ENCODE measurements at regions not wholly inside any gene's neighbourhood (a gene's known extent, or its start where the extent isn't known, plus 50 kb on each side); places are given as distances from the start of the nearest gene placed in this dataset.

DNA sequence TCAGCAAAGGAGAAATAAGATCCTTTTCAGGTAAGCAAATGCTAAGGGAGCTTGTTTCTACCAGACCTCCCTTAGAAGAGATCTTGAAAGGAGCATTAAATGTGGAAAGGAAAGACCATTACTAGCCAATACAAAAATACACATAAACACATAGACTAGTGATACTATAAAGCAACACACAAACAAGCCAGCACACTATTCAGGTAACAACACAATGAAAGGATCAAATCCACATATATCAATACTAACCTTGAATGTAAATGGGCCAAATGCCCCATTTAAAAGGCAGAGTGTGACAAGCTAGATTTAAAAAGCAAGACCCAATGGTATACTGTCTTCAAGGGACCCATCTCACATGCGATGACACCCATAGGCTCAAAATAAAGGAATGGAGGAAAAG lies 317.6 kb downstream of the TBL1XR1 start:
- Mint-ChIP-seq H3K9me3 (peaks cover 2% of the 10 kb centered on the region), H3K36me3 (ENCODE audit: low read depth) (no peaks in the 10 kb centered on the region), H3K4me3 (no peak overlapping the region), H3K4me1 (no peaks in the 10 kb centered on the region), H3K27me3 (peaks cover 5% of the 10 kb centered on the region), H3K27ac (no peak overlapping the region)
- ChIA-PET CTCF (no interaction called here), POLR2A (no interaction called here)
- DNase-seq, result no peak

DNA sequence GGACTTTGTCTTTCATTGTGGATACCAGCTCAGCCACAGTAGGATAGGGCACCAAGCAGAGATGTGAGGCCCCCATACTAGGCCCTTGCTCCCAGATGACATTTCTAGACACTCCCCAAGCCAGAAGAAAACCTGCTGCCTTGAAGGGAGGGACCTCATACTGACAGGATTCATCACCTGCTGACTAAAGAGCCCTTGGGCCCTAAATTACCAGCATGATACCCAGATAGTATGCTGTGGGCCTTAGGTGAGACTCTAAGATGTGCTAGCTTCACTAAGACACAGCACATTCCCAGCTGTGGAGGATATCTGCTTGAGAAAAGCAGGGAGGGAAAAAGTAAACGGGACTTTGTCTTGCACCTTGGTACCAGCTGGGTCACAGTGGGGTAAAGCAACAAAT lies 324.0 kb downstream of the TBL1XR1 start:
- CTCF ChIA-PET, result interaction anchor here (0.9 to 4.2 kb wide), 11 partner anchors 10 to 1513 kb away, joined by 3 to 41 read pairs (median 5); no protein-coding TSS in a partner anchor
- Mint-ChIP-seq H3K9me3 (no peaks in the 10 kb centered on the region), H3K4me3 (no peak overlapping the region), H3K36me3 (ENCODE audit: low read depth) (no peaks in the 10 kb centered on the region), H3K27ac (no peak overlapping the region), H3K27me3 (no peaks in the 10 kb centered on the region), H3K4me1 (peaks cover 3% of the 10 kb centered on the region)
- POLR2A ChIA-PET, result no interaction called here
- no peak for DNase-seq

GRCh38 chr3:176872771-176873209 lies 324.5 kb downstream of the TBL1XR1 start:
- peaks cover 3% of the 10 kb centered on the region for H3K4me1 Mint-ChIP-seq
- H3K4me3 Mint-ChIP-seq, result no peak overlapping the region
- H3K9me3 Mint-ChIP-seq, result no peaks in the 10 kb centered on the region
- ChIA-PET POLR2A (no interaction called here), CTCF (interaction anchor here (0.9 to 4.2 kb wide), 13 partner anchors 8 to 1514 kb away, joined by 3 to 41 read pairs (median 4); no protein-coding TSS in a partner anchor)
- peak; percentile 55 for DNase-seq
- H3K27me3 Mint-ChIP-seq, result no peaks in the 10 kb centered on the region
- H3K36me3 Mint-ChIP-seq (ENCODE audit: low read depth), result no peaks in the 10 kb centered on the region
- H3K27ac Mint-ChIP-seq, result no peak overlapping the region

DNA sequence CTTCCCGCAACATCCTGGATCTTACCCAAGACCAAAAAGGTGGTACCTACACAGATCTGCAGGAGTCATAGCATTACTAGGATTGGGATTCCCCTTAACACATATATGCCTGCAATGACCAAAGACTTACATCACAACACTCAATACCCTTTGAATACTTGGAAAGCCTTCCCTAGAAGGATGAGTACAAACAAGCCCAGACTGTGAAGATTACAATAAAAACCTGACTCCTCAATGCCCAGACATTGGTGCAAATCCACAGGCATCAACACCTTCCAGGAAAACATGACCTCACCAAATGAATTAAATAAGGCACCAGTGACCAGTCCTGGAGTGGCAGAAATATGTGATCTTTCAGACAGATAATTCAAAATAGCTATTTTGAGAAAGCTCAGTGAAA lies 326.8 kb downstream of the TBL1XR1 start:
- no peak overlapping the region for H3K27ac Mint-ChIP-seq
- POLR2A ChIA-PET, result no interaction called here
- no peak for DNase-seq
- CTCF ChIA-PET, result interaction anchor here (4.2 kb wide), 1 partner anchor 68 kb away, joined by 41 read pairs; no protein-coding TSS in a partner anchor
- no peak overlapping the region for H3K4me3 Mint-ChIP-seq
- no peaks in the 10 kb centered on the region for H3K36me3 Mint-ChIP-seq (ENCODE audit: low read depth)
- no peaks in the 10 kb centered on the region for H3K9me3 Mint-ChIP-seq
- H3K4me1 Mint-ChIP-seq, result peaks cover 3% of the 10 kb centered on the region
- no peaks in the 10 kb centered on the region for H3K27me3 Mint-ChIP-seq

GRCh38 chr3:176867681-176868663 lies 329.3 kb downstream of the TBL1XR1 start:
- POLR2A ChIA-PET, result no interaction called here
- Mint-ChIP-seq H3K36me3 (ENCODE audit: low read depth) (no peaks in the 10 kb centered on the region), H3K9me3 (no peaks in the 10 kb centered on the region), H3K27ac (no peak overlapping the region), H3K27me3 (no peaks in the 10 kb centered on the region), H3K4me1 (peaks cover 2% of the 10 kb centered on the region), H3K4me3 (no peak overlapping the region)
- CTCF ChIA-PET, result no interaction called here
- no peak for DNase-seq

GRCh38 chr3:176861137-176861536 lies 336.1 kb downstream of the TBL1XR1 start:
- CTCF ChIA-PET, result no interaction called here
- Mint-ChIP-seq H3K4me1 (no peaks in the 10 kb centered on the region), H3K27ac (no peak overlapping the region), H3K36me3 (ENCODE audit: low read depth) (no peaks in the 10 kb centered on the region), H3K27me3 (peaks cover 2% of the 10 kb centered on the region), H3K4me3 (no peak overlapping the region), H3K9me3 (no peaks in the 10 kb centered on the region)
- no peak for DNase-seq
- POLR2A ChIA-PET, result no interaction called here

- no peaks in the 10 kb centered on the region for H3K4me1 Mint-ChIP-seq
- ChIA-PET CTCF (interaction anchor here (1.2 to 1.8 kb wide), 2 partner anchors 15 to 17 kb away, joined by 3 to 6 read pairs; no protein-coding TSS in a partner anchor), POLR2A (no interaction called here)
- DNase-seq, result no peak
- H3K36me3 Mint-ChIP-seq (ENCODE audit: low read depth), result no peaks in the 10 kb centered on the region
- H3K4me3 Mint-ChIP-seq, result no peak overlapping the region
- no peak overlapping the region for H3K27ac Mint-ChIP-seq
- H3K27me3 Mint-ChIP-seq, result peaks cover 2% of the 10 kb centered on the region
- H3K9me3 Mint-ChIP-seq, result no peaks in the 10 kb centered on the region
Measured at GRCh38 chr3:176856721-176857120, 340.6 kb downstream of the TBL1XR1 start.

DNA sequence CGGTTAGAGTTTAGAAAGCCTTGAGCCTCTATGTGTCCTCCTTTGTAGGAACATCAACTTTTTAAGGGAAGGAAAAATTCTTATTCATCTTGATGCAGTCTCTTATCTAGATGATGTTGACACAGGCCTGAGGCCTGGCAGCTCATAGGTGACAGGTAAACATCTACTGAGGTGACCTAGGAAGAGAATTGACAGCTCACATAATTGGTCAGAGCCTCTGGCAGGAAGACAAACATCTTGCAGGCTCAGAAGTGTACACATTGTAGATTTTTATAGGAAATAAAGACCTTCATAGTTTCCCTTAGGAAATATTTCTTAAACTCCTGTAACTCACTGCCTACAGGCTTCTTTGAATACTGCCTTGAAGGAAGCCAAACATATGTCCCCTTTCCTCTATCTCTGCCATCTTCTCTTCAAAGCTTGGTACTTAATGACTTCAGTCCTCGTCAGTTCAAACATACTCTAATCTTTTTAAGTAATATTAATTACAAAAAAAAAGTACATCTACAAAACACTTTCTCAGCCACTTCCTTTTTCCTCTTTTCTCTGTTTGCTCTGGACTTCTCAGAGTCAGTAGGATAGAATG lies 341.3 kb downstream of the TBL1XR1 start:
- H3K36me3 Mint-ChIP-seq (ENCODE audit: low read depth), result no peaks in the 10 kb centered on the region
- ChIA-PET CTCF (interaction anchor here (1.2 to 1.8 kb wide), 2 partner anchors 16 to 17 kb away, joined by 3 to 6 read pairs; no protein-coding TSS in a partner anchor), POLR2A (no interaction called here)
- no peak for DNase-seq
- no peak overlapping the region for H3K4me3 Mint-ChIP-seq
- H3K4me1 Mint-ChIP-seq, result no peaks in the 10 kb centered on the region
- no peak overlapping the region for H3K27ac Mint-ChIP-seq
- peaks cover 2% of the 10 kb centered on the region for H3K27me3 Mint-ChIP-seq
- no peaks in the 10 kb centered on the region for H3K9me3 Mint-ChIP-seq

- no peak overlapping the region for H3K27ac Mint-ChIP-seq
- no peaks in the 10 kb centered on the region for H3K4me1 Mint-ChIP-seq
- no peak for DNase-seq
- ChIA-PET CTCF (interaction anchor here (1.1 kb wide), 1 partner anchor 18 kb away, joined by 3 read pairs; no protein-coding TSS in a partner anchor), POLR2A (no interaction called here)
- H3K36me3 Mint-ChIP-seq (ENCODE audit: low read depth), result no peaks in the 10 kb centered on the region
- H3K27me3 Mint-ChIP-seq, result peaks cover 2% of the 10 kb centered on the region
- H3K9me3 Mint-ChIP-seq, result no peaks in the 10 kb centered on the region
- no peak overlapping the region for H3K4me3 Mint-ChIP-seq
Measured at GRCh38 chr3:176855213-176855612, 342.1 kb downstream of the TBL1XR1 start.

DNA sequence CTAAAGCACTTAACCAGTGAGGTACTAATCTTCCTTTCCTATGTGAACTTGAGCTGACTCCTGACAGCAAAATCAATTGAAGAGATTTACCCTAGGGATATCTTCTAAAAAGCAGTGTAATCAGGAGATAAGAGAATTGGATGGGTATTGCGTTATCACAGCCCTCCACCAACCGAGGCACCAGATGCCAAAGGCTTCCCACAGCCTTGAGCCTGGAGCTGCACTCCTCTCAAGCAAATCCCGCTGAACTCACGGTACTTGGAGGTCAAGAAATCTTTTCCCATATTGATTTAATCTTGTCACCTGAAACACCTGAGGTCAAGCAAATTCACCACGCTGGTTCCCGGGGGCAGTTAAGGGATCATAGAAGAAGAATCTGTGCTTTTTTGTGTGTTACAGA lies 346.8 kb downstream of the TBL1XR1 start:
- no peak overlapping the region for H3K4me3 Mint-ChIP-seq
- POLR2A ChIA-PET, result no interaction called here
- no peak for DNase-seq
- H3K9me3 Mint-ChIP-seq, result no peaks in the 10 kb centered on the region
- no peaks in the 10 kb centered on the region for H3K36me3 Mint-ChIP-seq (ENCODE audit: low read depth)
- CTCF ChIA-PET, result interaction anchor here (1.8 kb wide), 1 partner anchor 22 kb away, joined by 5 read pairs; no protein-coding TSS in a partner anchor
- H3K4me1 Mint-ChIP-seq, result no peaks in the 10 kb centered on the region
- peaks cover 2% of the 10 kb centered on the region for H3K27me3 Mint-ChIP-seq
- no peak overlapping the region for H3K27ac Mint-ChIP-seq

DNA sequence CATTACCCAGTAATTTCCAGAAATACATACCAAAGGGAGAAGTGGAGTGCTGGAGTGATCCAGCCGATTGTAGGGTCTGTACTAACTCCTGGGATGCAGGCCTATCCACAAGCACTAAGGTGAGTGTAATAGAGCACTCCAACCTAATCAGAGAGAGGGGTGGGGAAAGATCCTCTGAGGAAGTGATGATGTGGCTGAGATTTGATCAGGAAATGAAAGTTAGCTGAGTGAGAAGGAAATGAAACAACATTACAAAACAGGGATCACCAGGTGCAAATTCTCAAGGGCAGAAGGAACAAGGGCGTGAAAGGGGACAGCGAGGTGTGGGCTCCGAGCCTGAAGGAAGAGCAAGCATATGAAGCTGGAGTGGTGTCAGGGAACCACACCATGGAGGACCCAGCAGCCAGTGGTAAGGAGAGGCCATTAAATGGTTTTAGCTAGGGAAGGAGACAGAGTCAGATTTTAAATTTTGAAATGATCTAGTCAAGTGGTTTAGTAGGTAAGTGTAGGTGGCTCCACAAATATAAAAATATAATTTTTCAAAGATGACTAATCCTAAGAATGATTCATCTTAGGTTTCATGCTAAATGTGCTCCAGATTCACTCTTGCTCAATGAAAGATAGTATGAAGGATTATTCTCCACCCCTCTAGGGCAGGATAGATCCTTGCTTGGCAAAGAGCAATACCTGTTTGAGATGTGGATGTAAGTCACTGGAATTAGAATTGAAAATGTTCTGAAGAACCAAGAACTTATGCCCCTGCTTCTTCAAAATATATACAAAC lies 348.7 kb downstream of the TBL1XR1 start:
- CTCF ChIA-PET, result no interaction called here
- H3K27ac Mint-ChIP-seq, result no peak overlapping the region
- peaks cover 2% of the 10 kb centered on the region for H3K27me3 Mint-ChIP-seq
- H3K36me3 Mint-ChIP-seq (ENCODE audit: low read depth), result no peaks in the 10 kb centered on the region
- POLR2A ChIA-PET, result interaction anchor here (0.7 to 0.9 kb wide), 2 partner anchors 165 to 1630 kb away, joined by 3 read pairs; no protein-coding TSS in a partner anchor
- no peaks in the 10 kb centered on the region for H3K4me1 Mint-ChIP-seq
- no peak for DNase-seq
- no peak overlapping the region for H3K4me3 Mint-ChIP-seq
- H3K9me3 Mint-ChIP-seq, result no peaks in the 10 kb centered on the region

DNA sequence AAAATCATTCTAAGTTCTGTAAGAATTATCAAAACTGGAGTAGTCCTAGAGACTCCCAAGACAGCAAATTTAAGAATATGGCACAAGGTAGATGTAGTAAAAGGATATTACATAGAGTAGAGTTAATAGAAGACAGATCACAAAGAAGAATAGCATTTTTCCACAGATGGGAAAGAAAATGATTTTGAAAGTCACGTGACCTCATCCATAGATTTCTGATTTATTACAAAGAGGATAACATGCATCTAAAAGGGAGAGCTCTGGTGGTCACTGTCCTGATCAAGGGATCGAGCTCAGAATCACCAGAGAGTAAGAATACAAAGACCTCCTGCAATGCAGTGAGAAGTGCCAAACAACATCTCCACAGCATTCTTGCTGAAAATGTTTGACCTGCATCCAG lies 354.4 kb downstream of the TBL1XR1 start:
- Mint-ChIP-seq H3K27ac (no peak overlapping the region), H3K9me3 (no peaks in the 10 kb centered on the region), H3K27me3 (no peaks in the 10 kb centered on the region), H3K4me1 (no peaks in the 10 kb centered on the region), H3K4me3 (no peak overlapping the region), H3K36me3 (ENCODE audit: low read depth) (no peaks in the 10 kb centered on the region)
- POLR2A ChIA-PET, result no interaction called here
- CTCF ChIA-PET, result no interaction called here
- DNase-seq, result no peak

Measured in activated CD4-positive, alpha-beta memory T cell treated with anti-CD3 and anti-CD28 coated beads, Interleukin-2, amount 10 ng/mL, durations not matched to agents 7 days and 5 days (primary cell).